ENCODE measurements at regions not wholly inside any gene's neighbourhood (a gene's known extent, or its start where the extent isn't known, plus 50 kb on each side); places are given as distances from the start of the nearest gene placed in this dataset.
A peak's percentile ranks its signal among the peaks of the same experiment; 100 is the strongest.
"Not testable (repeated sequence)": the region's sequence is repeated elsewhere in the genome, so short reads cannot be mapped to it uniquely, and the experiment has no call there.

DNA sequence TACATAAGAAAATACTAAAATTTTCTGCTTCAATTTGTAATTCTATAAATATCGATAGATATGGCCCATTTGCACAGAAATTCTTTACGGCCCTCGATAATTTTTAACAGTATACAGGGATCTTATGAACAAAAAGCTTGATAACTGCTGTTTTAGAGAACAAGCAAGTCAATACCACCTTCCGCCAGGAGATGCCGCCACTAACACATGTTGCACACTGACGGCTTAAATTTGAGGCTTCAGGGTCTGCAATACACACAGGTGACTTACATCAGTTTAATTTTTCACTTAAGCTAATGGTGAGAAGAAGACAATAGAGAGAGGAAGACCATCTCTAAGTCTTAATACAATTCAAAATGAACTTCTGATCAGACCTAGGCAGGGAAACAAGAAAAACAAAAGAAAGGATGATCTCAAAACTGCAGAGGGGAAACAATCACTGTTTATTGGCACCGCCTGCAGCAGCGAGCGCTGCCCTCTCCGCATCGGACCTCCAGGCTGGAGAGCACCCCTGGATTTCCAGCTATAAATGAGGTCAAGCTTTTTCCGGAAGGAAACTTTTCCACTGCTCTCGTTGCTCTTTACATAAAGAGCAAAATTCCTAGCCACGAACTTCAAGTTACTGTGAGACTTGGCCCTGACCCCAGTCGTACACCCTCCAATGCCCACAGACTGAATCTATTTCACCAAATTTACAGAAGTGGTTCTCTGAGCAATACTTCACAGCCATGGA, 53.9 kb downstream of the OTOR start:
- peak; percentile 73 for DNase-seq (ENCODE audit: low spot score)

DNA sequence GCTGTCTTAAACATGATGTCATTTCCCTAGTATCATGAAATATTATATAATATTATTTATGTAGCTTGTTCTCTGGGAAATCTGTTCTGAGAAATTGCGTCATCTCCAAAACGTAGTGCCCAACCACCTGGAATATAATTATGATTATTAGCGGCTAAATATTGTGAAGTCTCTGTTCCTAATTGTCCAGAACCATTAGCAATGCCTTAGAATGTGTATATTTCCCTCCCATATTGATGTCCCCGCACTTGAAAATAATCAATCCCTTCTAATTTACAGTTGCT, 54.4 kb downstream of the OTOR start:
- DNase-seq (ENCODE audit: low spot score) = no peak

DNA sequence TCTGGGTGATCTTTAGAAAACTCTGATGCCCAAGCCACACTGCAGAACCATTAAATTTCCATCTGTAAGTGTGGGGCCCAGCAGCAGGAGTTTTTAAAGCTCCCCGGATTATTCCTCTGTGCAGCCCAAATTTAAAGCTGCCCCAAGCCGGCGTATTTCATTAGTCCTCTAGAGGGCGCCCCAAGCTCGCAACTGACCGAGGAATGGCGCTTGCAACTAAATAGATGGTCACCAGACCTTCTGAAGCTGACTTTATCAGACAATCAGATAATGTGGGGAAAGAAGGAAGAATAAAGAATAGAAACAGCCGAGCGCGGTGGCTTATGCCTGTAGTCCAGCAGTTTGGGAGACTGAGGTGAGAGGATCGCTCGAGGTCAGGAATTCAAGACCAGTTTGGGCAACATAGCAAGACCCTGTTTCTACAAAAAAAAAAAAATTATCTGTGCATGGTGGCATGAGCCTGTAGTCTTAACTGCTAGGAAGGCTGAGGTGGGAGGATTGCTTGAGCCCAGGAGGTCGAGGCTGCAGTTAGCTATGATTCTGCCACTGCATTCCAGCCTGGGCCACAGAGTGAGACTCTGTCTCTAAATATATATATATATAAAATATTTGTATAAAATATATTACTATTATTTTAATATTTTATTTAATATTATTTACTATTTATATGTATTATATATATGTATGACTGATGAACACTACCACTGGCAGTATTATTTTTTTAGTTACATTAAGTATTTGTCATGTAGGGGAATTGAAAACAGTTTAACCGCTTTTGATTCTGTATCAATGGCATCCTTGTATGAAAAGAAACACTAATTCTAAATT, 56.0 kb downstream of the OTOR start:
- DNase-seq (ENCODE audit: low spot score) = peak; percentile 82

DNA sequence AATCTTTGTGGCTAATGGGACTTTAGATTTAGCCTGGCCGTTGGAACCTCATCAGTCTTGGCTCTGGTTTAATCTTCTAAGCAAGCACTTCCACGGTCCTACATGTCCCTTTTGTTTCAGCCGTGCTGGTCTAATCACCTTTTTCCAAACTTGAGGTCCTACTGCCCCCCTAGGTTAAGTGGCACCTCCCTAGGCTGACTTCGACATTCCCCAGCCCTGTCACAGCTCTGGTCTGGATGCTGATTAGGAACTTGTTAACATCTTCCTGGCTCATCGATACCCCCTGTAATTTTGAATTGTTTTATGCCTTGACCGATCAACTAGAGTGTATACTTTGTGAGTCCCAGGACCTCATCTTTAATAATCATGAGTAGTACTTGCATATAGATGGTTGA, 56.6 kb downstream of the OTOR start:
- DNase-seq (ENCODE audit: low spot score) = no peak

DNA sequence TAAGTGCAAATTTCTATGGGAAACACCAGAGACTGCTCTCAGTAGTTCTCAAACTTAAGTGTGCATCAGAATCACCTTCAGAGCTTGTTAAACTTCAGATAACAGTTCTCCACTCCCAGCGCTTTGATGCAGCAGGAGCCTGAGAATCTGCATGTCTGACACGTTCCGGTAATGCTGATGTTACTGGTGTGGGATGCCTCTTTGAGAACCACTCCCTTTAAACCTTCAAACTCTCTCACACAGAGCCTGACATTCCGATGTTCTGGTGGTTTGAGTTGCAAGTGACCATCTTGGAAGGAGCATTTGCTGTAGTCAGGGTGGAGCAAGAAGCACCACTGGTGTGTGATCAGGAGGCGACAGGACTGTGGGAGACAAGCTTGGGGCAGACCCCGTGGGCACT, 57.9 kb downstream of the OTOR start:
- DNase-seq (ENCODE audit: low spot score) = no peak

DNA sequence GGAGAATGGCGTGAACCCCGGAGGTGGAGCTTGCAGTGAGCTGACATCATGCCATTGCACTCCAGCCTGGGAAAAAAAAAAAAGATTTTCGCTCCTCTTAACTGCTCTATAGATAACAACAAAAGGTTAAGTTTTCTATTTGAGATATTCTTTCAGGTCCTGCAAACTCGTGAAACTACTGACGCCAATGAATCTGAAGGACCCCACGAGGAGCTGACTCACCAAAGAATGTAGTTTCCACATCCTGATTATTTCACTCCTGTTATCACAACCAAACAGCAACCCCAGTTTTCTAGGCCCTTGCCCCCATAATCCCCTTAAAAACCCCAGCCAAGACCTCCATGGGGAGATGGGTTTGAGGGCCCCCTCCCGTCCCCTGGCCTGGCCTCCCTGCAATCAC, 58.7 kb downstream of the OTOR start:
- no peak for DNase-seq (ENCODE audit: low spot score)

DNA sequence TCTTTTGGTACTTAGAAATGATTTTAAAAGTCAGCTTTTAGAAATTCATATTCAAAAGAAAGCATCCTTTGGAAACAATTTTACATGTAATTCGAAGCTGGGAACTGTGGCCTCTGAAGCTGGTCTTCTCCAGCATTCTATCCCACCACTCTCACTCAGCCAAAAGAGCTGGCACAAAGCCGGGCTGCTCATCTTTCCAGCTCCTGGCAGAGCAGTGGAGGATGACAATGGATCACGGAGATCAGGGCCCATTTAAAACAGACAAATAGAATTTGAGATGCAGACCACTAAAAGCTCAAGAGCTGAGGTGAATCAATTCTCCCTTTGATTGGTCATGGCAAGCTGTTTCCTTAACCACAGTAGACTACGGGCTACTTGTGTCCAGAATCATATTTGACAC, 60.6 kb downstream of the OTOR start:
- DNase-seq (ENCODE audit: low spot score) = no peak

DNA sequence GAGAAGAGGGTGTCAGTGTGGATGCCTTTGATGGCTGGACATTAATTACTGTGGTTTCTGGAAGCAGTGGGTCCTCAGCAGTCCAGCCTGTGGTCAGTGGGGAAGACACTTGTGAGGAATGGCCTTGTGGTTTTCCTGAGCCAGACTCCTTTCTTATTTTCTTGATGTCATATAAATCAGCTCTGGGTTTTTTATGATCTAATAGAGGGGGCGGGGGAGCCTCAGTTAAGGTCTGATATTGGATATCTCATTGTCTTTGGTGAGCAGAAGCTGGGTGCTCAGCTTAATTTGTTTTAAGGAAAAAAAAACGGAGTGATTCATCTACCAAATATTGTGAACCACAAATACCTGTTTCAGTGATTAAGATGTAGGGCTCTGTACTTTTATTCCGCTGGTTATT, 62.1 kb downstream of the OTOR start:
- DNase-seq (ENCODE audit: low spot score) = no peak

DNA sequence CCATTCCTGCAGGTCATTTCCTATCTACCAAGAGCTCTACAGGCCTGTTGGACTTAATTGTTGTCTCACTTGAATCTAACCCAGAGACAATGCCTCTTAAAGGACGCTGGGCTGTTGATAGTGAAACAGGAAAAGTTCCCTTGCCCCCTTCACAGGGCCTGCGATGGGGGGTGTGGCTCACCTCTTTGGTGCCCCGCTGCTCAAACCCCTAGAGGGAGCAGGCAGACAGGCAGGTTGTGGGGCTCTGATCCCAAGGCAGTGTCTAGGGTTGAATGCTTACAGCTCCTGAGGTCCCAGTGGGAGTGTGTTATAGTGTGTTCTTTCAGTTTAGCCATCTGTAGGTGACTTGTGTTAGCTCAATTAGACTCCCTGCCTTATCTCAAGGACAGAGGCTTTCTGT, 68.0 kb downstream of the OTOR start:
- no peak for DNase-seq (ENCODE audit: low spot score)

DNA sequence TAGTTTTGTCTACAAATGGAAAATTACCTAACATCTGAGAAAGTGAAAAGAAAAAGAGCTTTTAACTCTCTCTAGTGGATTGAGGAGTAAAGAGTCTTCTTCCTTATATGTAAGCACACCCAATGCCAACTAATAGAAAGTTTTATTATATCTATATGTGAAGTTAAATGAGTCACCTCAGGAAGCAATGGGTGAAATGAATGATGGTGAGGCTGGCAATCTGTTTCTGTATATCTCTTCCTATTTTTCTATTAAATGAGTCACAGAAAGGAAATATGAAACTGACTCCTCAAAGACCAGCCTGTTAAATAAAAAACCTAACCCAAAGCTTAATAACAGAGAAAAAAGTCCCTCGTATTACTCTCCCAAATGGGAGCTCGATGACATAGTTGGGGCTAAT, 71.3 kb downstream of the OTOR start:
- DNase-seq (ENCODE audit: low spot score) = no peak

DNA sequence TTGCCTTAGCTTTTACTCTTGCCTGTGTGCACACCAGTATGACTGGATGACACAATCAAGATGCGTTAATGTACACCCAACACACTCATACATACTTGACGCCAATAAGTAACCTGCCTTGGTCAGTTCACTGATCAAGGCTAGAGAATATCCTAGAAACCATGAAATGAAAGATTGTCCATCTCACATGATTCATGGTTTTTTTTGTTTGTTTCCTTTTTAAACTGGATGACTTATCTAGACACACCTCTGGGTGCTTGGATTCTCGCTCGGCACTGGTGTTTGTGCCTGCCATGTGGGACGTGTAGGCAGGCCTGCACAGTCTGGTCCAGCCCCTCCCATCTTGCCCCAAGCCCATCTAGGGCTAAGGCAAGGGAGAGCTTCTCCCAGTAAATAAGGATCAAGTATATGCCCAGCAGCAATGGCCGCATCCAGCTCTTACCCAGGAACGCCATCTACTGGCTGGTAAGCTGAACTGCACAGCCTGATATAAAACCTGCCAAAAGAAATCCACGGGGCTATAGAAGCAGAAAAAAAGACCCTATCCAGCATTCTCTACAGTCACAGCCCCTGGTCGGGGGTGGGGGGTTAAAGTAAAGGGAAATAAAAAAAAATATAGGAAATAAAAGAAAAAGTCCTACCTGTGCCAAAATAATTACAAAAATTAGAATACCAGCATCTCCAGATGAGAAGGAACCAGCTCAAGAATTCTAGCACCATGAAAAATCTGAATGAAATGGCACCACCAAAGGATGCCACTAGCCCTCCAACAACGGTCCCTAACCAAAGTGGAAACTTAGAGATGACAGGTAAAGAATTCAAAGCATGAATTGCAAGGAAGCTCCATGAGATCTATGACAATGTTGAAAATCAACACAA, 73.3 kb downstream of the OTOR start:
- DNase-seq (ENCODE audit: low spot score) = no peak

DNA sequence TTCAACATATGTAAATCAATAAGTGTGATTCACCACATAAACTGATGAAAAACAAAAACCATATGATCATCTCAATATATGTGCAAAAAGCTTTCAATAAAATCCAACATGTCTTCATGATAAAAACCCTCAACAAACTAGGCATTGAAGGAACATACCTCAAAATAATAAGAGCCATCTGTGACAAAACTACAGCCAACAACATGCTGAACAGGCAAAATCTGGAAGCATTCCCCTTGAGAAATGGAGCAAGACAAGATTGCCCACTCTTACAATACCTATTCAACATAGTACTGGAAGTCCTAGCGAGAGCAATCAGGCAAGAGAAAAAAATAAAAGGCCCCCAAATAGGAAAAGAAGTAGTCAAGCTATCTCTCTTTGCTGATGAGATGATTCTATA, 76.5 kb downstream of the OTOR start:
- DNase-seq (ENCODE audit: low spot score) = no peak

DNA sequence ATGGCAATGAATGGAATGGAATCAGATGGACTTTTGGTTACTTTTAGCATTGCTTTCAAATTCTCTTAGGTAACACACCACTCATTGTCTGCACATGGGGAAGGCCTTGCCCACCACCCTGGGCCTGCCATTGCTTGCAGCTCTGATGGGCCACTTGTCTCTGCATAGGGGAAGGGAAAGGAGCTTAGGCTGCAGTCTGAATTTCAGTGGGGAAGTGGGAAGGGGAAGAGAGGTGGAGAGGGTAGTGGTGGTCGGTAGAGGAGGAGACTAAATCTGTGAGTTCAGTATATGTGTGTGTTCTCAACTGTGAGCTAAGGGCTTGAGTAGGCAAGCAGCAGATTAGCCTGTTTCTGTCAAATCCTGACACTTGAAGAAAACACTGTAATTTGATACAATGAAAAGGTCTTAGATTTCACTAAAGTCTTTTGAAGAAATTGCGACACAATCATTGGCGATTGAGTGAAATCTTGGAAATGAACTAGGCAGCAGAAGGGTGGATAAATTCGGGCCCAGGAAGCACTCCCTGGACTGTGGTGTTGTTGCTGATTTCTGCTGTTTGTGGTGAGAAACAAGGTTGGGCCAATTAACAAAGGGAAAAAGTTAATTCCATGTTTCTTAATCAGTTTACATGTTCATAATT, 80.6 kb downstream of the OTOR start:
- no peak for DNase-seq (ENCODE audit: low spot score)

DNA sequence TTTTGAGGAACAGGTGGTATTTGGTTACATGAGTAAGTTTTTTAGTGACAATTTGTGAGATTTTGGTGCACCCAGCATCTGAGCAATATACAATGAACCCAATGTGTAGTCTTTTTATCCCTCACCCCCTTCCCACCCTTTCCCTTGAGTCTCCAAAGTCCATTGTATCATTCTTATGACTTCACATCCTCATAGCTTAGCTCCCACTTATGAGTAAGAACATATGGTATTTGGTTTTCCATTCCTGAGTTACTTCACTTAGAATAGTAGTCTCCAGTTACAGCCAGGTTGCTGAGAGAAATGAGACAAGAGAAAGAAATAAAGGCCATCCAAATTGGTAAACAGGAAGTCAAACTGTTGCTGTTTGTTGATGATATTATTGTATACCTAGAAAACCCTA, 87.5 kb downstream of the OTOR start:
- DNase-seq (ENCODE audit: low spot score) = not testable (repeated sequence)

DNA sequence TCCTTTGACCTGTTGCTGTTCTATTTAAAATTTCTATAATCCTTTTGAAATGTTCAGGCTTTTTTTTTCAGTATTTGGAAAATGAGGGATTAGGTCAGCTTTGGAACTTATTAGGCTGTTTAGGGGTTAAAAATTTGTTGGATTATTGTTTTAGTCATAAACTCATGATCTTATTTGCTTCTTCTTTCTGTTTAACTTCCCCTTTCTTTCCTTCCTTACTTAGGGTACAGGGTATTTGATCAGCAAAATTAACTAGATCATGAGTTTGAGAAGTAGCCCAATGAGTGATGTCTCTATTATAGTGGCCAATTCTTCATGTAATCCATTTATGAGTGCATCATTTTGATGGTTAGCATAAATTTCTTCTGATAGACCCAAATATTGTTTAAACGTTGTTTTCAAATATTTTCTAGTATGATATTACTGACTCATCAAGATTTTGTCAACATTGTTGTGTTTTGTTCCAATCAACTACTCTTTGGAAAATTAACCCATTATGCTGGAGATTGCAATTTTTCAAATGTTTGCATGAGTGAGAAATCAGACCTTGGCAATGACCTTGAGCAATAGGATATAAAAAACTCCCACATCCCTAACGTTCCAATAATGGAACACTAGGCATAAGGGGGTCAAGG, 94.4 kb downstream of the OTOR start:
- no peak for DNase-seq (ENCODE audit: low spot score)

DNA sequence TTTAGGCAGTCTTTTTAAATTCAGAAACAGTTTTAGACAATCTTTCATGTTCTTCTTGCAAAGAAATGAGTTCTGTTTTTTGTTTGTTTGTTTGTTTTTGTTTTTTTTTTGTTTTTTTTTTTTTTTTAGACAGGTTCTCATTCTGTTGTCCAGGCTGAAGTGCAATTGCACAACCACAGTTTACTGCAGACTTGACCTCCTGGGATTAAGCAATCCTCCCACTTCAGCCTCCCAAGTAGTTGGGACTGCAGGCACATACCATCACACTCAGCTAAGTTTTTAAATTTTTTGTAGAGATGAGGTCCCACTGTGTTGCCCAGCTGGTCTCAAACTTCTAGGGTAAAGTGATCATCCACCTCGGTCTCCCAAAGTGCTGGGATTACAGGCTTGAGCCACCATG, 96.2 kb downstream of the OTOR start:
- no peak for DNase-seq (ENCODE audit: low spot score)

DNA sequence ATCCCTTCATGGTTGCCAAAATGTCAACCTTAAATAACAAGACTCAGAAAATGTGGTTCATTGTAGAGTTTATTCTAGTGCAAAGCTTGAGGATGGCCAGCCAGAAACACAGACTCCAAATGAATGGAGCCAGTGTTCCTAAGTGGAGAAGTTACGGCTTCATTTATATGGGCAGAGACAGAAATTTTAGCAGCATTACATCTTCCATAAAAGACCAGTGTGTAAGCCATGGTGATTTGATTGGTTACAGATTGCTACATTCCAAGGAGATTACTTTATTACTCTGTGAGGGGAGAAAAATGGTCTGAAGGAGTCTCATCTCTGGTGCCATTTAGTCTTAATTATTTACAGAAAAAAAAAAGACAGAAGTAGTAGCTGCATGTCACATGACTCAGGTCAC, 97.8 kb downstream of the OTOR start:
- no peak for DNase-seq (ENCODE audit: low spot score)

DNA sequence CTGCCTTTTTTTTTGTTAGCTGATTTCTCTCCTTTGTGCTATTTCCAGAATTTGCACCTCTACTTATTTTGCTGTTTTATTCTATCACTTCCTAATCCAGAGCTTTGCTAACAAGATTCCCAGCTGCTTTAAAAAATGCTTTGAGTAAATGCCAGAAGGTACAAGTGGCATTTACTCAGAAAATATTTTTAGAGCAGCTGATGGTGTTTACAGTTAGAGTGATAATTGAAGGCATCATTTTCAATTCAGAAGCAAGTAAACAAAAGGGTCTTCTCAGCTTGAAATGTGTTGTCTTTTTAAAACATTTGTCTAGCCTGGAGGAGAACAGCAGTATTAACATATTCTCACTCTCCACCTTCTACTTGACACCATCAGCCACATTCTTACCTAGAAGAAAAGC, 99.9 kb downstream of the OTOR start:
- DNase-seq (ENCODE audit: low spot score) = no peak

DNA sequence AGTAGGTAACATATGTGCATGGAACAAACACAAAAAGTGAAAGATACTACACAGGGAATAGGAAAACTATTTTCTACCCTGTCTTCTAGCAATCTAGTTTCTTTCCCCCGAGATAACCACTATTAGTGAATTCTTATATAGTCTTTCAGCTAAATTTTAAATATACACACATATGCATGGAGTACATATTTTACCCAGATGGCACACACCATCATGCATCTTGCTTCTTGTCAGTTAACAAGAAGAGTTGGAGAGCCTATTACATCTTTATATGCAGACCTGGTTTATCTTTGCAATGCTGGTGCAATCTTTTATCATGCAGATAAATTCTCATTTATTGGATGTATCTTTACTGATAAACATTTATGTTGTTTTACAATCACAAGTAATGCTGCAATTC, 100.4 kb downstream of the OTOR start:
- no peak for DNase-seq (ENCODE audit: low spot score)

DNA sequence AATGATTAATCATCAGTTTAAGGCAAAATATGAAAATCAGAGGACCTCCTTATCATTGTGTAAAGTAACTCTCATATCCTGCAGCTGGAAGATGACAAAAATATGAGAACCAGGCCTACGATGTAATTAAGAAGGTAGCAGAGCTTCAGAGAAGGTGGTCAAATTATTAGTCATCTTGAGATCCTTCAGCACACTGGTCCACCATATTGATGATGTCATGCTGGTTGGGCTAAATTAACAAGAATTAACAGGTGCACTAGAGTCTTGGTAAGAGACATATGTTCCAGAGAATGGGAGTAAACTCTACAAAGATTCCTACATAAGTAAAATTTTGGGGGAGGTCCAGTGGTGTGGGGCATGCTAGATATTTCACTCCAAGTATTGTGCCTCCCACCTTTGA, 112.8 kb downstream of the OTOR start:
- no peak for DNase-seq (ENCODE audit: low spot score)

DNA sequence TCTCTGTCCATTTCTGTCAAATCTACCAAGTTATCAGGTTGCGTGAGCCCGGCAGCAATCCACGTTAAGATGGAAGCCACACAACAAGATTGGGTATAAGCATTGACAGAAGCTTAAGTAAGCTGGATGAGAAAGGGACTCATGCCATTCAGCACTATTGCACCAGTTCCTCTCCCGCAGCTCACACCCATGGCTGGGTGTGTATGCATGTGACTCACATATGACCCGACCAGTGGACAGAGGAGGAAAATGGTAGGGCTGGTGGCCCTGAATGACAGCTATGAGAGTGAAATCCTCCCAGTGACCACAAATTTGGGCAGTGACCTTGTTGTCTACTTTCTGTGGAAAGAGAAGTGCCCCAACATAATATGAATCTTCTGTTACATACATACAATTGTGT, 113.5 kb downstream of the OTOR start:
- DNase-seq (ENCODE audit: low spot score) = no peak

DNA sequence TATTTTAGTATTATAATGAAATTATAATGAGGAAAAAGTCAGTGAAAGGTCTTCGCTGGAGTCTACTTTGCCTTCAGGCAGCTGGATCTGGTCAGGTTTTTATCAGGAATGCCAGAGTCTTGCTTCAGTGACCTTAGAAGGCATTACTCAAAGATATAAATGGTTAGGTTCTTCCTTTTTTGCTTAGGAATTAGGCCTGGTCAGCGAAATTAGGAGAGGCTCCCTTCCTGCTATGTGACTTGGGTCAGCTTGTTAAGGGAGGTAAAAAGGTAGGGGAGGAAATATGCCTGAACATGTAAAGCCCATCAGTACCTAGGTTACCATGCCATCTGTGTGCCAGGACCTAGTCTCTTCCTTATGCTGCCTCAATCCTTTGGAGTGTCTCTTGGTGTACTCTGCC, 115.1 kb downstream of the OTOR start:
- no peak for DNase-seq (ENCODE audit: low spot score)

Data from ecto neural progenitor cell (in vitro differentiated cells).